Neural cell (in vitro differentiated cells): ENCODE measurements at regions not wholly inside any gene's neighbourhood (a gene's known extent, or its start where the extent isn't known, plus 50 kb on each side); places are given as distances from the start of the nearest gene placed in this dataset.

Experiments used
- H2AFZ ChIP-seq: fragments of 200-600, 300-800 bp; sonication (generic), shearing (Covaris generic); 2 replicates; pipeline ENCODE4 v1.6.0; 2014; ENCODE audit warnings: low read depth, mild to moderate bottlenecking, antibody characterized with exemption, low read length, moderate library complexity
- H3F3A ChIP-seq: fragments of 200-600 bp; shearing (Covaris generic); 2 replicates; pipeline ENCODE4 v1.6.1; 2016; ENCODE audit warnings: mild to moderate bottlenecking, moderate library complexity, mixed read lengths, antibody characterized with exemption, low read length; ENCODE audit not compliant: insufficient read depth, poor library complexity, severe bottlenecking
- H3K27ac ChIP-seq: fragments of 200-600, 300-800 bp; sonication (generic), shearing (Covaris generic); 2 replicates; pipeline ENCODE4 v1.5.1; 2014; ENCODE audit warnings: mild to moderate bottlenecking, low read length, moderate library complexity
- H3K27me3 ChIP-seq: fragments of 300-800, 200-600 bp; sonication (generic), shearing (Covaris generic); 2 replicates; pipeline ENCODE4 v1.6.0; 2014; ENCODE audit warnings: mild to moderate bottlenecking, low read depth, low read length, moderate library complexity; ENCODE audit not compliant: insufficient read depth
- H3K36me3 ChIP-seq: fragments of 300-800, 200-600 bp; sonication (generic), shearing (Covaris generic); 2 replicates; pipeline ENCODE4 v1.5.1; 2014; ENCODE audit warnings: mild to moderate bottlenecking, antibody characterized with exemption, low read length, moderate library complexity; ENCODE audit not compliant: insufficient read depth
- H3K4me2 ChIP-seq: fragments of 300-800, 200-600 bp; sonication (generic), shearing (Covaris generic); 2 replicates; pipeline ENCODE4 v1.6.0; 2014; ENCODE audit warnings: mild to moderate bottlenecking, low read length
- H3K4me3 ChIP-seq: fragments of 300-800, 200-600 bp; sonication (generic), shearing (Covaris generic); 2 replicates; pipeline ENCODE4 v1.5.1; 2014; ENCODE audit warnings: mild to moderate bottlenecking, low read length, moderate library complexity
- H3K79me2 ChIP-seq: fragments of 200-600 bp; shearing (Covaris generic); replicated peaks from 2 replicates; pipeline ENCODE4 v1.6.0; 2014; ENCODE audit warnings: mild to moderate bottlenecking, low read length, moderate library complexity; ENCODE audit not compliant: insufficient read depth
- H3K9ac ChIP-seq: fragments of 300-800, 200-600 bp; sonication (generic), shearing (Covaris generic); 2 replicates; pipeline ENCODE4 v1.6.1; 2016; ENCODE audit warnings: mild to moderate bottlenecking, low read length, mixed read lengths
- H3K9me2 ChIP-seq: fragments of 200-600 bp; shearing (Covaris generic); 2 replicates; pipeline ENCODE4 v1.6.1; 2016; ENCODE audit warnings: mild to moderate bottlenecking, low read length, mixed read lengths; ENCODE audit not compliant: insufficient read depth
- H3K9me3 ChIP-seq: fragments of 200-600, 300-800 bp; sonication (generic), shearing (Covaris generic); 2 replicates; pipeline ENCODE4 v1.6.1; 2016; ENCODE audit warnings: mild to moderate bottlenecking, mixed run types, low read length, moderate library complexity, mixed read lengths
- H4K20me1 ChIP-seq: fragments of 200-600 bp; shearing (Covaris generic); 2 replicates; pipeline ENCODE4 v1.6.1; 2016; ENCODE audit warnings: mild to moderate bottlenecking, mixed run types; ENCODE audit not compliant: insufficient read depth
- EP300 ChIP-seq: fragments of 450-650 bp; conservative IDR thresholded peaks from 2 replicates; pipeline ENCODE4 v1.6.1; 2014; ENCODE audit warnings: antibody characterized with exemption, mild to moderate bottlenecking, moderate library complexity; ENCODE audit not compliant: poor library complexity, severe bottlenecking
- EZH2 ChIP-seq: fragments of 200-600, 300-800 bp; shearing (Covaris generic), sonication (generic); IDR thresholded peaks from 2 replicates; pipeline ENCODE4 v1.6.1; 2014; ENCODE audit warnings: antibody characterized with exemption, low read length, borderline replicate concordance, mild to moderate bottlenecking; ENCODE audit not compliant: insufficient read depth, poor library complexity, severe bottlenecking
- MXI1 ChIP-seq: fragments of 450-650 bp; conservative IDR thresholded peaks from 2 replicates; pipeline ENCODE4 v1.6.1; 2014; ENCODE audit warnings: antibody characterized with exemption, mild to moderate bottlenecking; ENCODE audit not compliant: poor library complexity, severe bottlenecking
- POLR2AphosphoS5 ChIP-seq: IDR thresholded peaks from 2 replicates; pipeline ENCODE4 v1.6.1; 2012
- RAD21 ChIP-seq: fragments of 450-650 bp; conservative IDR thresholded peaks from 2 replicates; pipeline ENCODE4 v1.6.1; 2014; ENCODE audit warnings: antibody characterized with exemption, mild to moderate bottlenecking, moderate library complexity
- SMC3 ChIP-seq: fragments of 450-650 bp; conservative IDR thresholded peaks from 2 replicates; pipeline ENCODE4 v1.6.1; 2014; ENCODE audit warnings: antibody characterized with exemption, mild to moderate bottlenecking, moderate library complexity; ENCODE audit not compliant: poor library complexity
- TAF1 ChIP-seq: IDR thresholded peaks from 2 replicates; pipeline ENCODE4 v1.6.1; 2012; ENCODE audit warnings: low read depth
- TF ChIP-seq, protein P1 (sequence below): fragments of 450-650 bp; IDR thresholded peaks from 2 replicates; pipeline ENCODE4 v1.5.1; 2014; ENCODE audit warnings: antibody characterized with exemption, mild to moderate bottlenecking, moderate library complexity; ENCODE audit not compliant: poor library complexity, severe bottlenecking
- TF ChIP-seq, protein P2 (sequence below): IDR thresholded peaks from 2 replicates; pipeline ENCODE4 v1.6.1; 2012; ENCODE audit warnings: borderline replicate concordance

GRCh38 chr16:86946981-86947380 is 368.6 kb downstream of the FOXL1 start:
- Histone ChIP-seq H3K9ac (no peak overlapping the region), H3K4me3 (no peak overlapping the region), H3F3A (no peaks in the 10 kb centered on the region), H3K4me2 (no peak overlapping the region), H4K20me1 (no peaks in the 10 kb centered on the region), H3K9me3 (no peaks in the 10 kb centered on the region), H3K36me3 (no peaks in the 10 kb centered on the region), H3K27me3 (no peaks in the 10 kb centered on the region), H2AFZ (no peak overlapping the region), H3K79me2 (no peaks in the 10 kb centered on the region), H3K27ac (no peak overlapping the region), H3K9me2 (no peaks in the 10 kb centered on the region)
- TF ChIP-seq EP300 (no peak), SMC3 (no peak)

GRCh38 chr16:86948046-86948445 is 369.1 kb downstream of the C16orf95 start:
- no peaks in the 10 kb centered on the region for H3K27me3 ChIP-seq
- H3K9ac ChIP-seq: no peak overlapping the region
- H3K9me3 ChIP-seq: no peaks in the 10 kb centered on the region
- H4K20me1 ChIP-seq: no peaks in the 10 kb centered on the region
- no peaks in the 10 kb centered on the region for H3K36me3 ChIP-seq
- H3K4me3 ChIP-seq: no peak overlapping the region
- no peaks in the 10 kb centered on the region for H3K79me2 ChIP-seq
- TF ChIP-seq RAD21 (no peak), TAF1 (no peak), SMC3 (no peak), EZH2 (no peak), POLR2AphosphoS5 (no peak), EP300 (no peak), MXI1 (no peak)
- TF ChIP-seq, protein P1, sequence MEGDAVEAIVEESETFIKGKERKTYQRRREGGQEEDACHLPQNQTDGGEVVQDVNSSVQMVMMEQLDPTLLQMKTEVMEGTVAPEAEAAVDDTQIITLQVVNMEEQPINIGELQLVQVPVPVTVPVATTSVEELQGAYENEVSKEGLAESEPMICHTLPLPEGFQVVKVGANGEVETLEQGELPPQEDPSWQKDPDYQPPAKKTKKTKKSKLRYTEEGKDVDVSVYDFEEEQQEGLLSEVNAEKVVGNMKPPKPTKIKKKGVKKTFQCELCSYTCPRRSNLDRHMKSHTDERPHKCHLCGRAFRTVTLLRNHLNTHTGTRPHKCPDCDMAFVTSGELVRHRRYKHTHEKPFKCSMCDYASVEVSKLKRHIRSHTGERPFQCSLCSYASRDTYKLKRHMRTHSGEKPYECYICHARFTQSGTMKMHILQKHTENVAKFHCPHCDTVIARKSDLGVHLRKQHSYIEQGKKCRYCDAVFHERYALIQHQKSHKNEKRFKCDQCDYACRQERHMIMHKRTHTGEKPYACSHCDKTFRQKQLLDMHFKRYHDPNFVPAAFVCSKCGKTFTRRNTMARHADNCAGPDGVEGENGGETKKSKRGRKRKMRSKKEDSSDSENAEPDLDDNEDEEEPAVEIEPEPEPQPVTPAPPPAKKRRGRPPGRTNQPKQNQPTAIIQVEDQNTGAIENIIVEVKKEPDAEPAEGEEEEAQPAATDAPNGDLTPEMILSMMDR: no peak
- TF ChIP-seq, protein P2, sequence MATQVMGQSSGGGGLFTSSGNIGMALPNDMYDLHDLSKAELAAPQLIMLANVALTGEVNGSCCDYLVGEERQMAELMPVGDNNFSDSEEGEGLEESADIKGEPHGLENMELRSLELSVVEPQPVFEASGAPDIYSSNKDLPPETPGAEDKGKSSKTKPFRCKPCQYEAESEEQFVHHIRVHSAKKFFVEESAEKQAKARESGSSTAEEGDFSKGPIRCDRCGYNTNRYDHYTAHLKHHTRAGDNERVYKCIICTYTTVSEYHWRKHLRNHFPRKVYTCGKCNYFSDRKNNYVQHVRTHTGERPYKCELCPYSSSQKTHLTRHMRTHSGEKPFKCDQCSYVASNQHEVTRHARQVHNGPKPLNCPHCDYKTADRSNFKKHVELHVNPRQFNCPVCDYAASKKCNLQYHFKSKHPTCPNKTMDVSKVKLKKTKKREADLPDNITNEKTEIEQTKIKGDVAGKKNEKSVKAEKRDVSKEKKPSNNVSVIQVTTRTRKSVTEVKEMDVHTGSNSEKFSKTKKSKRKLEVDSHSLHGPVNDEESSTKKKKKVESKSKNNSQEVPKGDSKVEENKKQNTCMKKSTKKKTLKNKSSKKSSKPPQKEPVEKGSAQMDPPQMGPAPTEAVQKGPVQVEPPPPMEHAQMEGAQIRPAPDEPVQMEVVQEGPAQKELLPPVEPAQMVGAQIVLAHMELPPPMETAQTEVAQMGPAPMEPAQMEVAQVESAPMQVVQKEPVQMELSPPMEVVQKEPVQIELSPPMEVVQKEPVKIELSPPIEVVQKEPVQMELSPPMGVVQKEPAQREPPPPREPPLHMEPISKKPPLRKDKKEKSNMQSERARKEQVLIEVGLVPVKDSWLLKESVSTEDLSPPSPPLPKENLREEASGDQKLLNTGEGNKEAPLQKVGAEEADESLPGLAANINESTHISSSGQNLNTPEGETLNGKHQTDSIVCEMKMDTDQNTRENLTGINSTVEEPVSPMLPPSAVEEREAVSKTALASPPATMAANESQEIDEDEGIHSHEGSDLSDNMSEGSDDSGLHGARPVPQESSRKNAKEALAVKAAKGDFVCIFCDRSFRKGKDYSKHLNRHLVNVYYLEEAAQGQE: no peak
- H2AFZ ChIP-seq: no peak overlapping the region
- H3K4me2 ChIP-seq: no peak overlapping the region
- no peaks in the 10 kb centered on the region for H3K9me2 ChIP-seq
- H3K27ac ChIP-seq: no peak overlapping the region
- H3F3A ChIP-seq: no peaks in the 10 kb centered on the region

- Histone ChIP-seq H3K4me2 (no peak overlapping the region), H3K79me2 (no peaks in the 10 kb centered on the region), H2AFZ (no peak overlapping the region), H3K36me3 (no peaks in the 10 kb centered on the region), H3K9ac (no peak overlapping the region), H3K27ac (no peak overlapping the region), H3K9me2 (no peaks in the 10 kb centered on the region), H3K27me3 (no peaks in the 10 kb centered on the region), H3K9me3 (no peaks in the 10 kb centered on the region), H3F3A (no peaks in the 10 kb centered on the region), H3K4me3 (no peak overlapping the region), H4K20me1 (no peaks in the 10 kb centered on the region)
- TF ChIP-seq EP300 (no peak), SMC3 (no peak), EZH2 (no peak), MXI1 (no peak), POLR2AphosphoS5 (no peak), TAF1 (no peak), RAD21 (no peak)
- TF ChIP-seq, protein P1: no peak
- TF ChIP-seq, protein P2: no peak
Observed at GRCh38 chr16:86949116-86949515, 368.1 kb downstream of the C16orf95 start.
